ENCODE measurements at regions not wholly inside any gene's neighbourhood (a gene's known extent, or its start where the extent isn't known, plus 50 kb on each side); places are given as distances from the start of the nearest gene placed in this dataset.
A peak's percentile ranks its signal among the peaks of the same experiment; 100 is the strongest.

DNA sequence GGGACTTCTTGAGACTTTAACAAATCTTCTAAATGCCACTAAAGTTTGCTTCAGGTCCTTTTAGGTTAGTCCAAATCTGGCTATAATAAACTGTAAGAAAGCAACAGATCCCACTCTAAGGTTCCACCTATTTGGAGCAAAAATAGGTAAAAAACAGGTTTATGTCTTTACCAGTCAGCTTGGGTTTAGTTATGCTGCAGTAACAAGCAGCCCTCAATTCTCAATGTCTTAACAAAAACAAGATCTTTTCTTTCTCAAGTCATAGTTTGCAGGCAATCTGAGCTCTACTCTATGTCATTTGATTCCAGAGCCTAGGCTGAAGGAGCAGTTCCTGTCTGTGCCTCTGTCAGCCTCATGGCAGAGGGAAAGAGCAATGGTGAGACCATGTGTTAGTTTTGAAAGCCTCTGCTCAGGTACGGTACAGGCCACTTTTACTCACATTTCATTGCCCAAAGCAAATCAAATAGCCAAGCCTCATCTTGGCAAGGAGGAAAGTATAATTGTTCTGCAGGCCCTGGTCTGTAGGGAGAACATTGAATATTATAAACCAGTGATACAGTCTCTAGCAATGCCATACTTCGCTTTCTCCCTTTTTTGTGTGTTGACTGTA, 108.6 kb downstream of the CD83 start:
- H3K27ac ChIP-seq: no peak overlapping the region
- TF ChIP-seq, protein P1, sequence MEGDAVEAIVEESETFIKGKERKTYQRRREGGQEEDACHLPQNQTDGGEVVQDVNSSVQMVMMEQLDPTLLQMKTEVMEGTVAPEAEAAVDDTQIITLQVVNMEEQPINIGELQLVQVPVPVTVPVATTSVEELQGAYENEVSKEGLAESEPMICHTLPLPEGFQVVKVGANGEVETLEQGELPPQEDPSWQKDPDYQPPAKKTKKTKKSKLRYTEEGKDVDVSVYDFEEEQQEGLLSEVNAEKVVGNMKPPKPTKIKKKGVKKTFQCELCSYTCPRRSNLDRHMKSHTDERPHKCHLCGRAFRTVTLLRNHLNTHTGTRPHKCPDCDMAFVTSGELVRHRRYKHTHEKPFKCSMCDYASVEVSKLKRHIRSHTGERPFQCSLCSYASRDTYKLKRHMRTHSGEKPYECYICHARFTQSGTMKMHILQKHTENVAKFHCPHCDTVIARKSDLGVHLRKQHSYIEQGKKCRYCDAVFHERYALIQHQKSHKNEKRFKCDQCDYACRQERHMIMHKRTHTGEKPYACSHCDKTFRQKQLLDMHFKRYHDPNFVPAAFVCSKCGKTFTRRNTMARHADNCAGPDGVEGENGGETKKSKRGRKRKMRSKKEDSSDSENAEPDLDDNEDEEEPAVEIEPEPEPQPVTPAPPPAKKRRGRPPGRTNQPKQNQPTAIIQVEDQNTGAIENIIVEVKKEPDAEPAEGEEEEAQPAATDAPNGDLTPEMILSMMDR (IDR thresholded peaks at IDR 0.05): no peak
- no peak overlapping the region for H3K4me3 ChIP-seq
- no peak for DNase-seq (ENCODE audit: low spot score)

DNA sequence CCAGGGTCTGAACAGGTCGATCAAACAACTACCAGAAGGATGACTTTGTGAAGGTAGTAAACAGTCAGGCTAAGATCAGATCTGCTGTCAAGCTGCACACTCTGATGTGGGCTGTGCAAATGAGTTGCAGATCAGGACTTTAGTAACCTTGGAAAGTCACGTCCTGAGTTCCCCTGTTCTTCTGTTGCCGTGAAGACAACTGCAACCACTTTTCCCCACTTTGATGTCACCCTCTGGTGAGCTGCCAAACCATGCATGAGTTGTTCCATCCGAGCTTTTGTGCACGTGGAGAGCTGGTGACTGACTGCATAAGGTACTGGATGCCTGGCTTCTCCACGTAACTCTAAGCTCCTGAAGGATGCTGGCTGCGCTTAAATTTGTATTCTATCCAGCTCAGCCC, 111.0 kb downstream of the CD83 start:
- no peak for DNase-seq (ENCODE audit: low spot score)
- TF ChIP-seq, protein P1 (IDR thresholded peaks at IDR 0.05): no peak

DNA sequence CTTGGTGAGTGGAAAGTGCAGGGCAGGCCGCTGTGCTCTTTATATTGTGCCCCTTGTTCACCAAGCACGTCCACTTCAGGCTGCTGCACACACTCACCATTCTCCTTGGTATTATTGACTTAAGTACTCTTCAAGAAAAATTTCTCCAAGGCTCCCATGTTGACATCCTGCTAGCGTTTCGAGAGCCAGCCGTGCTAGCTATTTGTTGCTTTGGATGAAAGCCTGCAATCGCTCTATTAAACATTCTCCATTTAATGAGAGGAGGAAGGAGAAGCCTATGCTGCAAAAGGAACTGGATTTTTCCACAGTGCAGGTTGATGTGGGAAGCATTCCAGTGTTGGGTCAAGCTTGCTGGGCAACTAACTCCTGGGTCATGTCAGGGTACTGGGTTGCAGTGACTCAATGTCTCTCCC, 113.5 kb downstream of the CD83 start:
- H3K4me3 ChIP-seq: no peak overlapping the region
- no peak overlapping the region for H3K27ac ChIP-seq
- no peak for DNase-seq (ENCODE audit: low spot score)
- TF ChIP-seq, protein P1 (IDR thresholded peaks at IDR 0.05): no peak

More for the DNA sequence above, 111.0 kb downstream of the CD83 start:
- H3K4me3 ChIP-seq: no peak overlapping the region
- no peak overlapping the region for H3K27ac ChIP-seq

DNA sequence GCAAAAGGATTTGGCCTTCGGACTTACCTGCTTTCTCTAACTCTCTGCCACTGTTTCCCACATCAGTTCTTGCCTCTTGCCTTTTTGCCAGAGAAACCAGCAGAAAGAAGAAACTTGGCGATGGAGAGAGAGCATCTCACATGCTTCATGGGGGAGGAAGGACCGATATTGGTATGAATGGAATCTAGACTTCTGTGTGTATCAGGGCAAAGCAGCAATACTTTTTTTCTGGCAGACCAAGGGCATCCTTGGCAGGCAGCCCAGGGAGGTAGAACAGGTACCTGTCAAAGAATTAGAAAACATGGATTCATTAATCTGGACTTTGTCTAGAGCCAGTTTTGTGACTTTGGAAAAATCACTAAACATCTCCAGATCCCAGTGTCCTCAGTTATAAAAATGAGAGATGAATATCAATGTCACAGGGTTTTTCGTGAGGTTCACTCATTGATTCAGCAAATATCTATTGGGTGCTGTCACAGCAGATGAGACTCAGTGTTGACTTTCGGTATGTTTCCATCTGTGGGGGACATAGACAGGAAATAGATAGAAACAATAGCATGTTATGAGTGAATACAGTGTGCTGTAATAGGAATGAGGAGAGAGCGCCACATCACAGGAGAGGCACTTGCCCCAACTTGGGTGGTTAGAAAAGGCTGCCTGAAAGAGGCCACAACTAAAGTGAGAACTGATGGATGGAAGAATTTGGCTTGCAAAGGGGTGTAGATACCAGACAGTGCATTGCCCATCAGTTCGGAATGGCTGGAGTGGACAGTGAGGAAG, 114.1 kb downstream of the CD83 start:
- DNase-seq (ENCODE audit: low spot score): no peak
- TF ChIP-seq, protein P1 (IDR thresholded peaks at IDR 0.05): no peak
- Histone ChIP-seq H3K27ac (no peak overlapping the region), H3K4me3 (no peak overlapping the region)

DNA sequence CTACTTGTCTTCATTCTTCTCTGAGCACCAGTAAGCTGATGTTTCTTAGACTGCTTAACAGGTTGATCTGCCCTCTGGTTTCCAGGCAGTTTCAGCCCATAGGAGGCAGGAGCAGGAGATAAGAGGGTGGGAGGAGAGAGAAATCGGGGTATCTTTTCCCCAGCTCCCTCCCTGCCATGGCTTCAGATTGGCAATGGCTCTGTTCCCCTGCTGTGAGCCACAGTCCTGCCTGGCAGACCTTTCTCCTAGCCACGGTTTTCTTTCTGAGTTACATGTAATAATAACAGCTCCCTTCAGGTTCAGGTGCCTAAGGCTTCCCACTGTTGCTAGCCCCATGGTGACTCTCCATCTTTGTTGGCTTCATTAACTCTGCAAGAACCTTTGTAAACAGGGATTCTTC, 115.3 kb downstream of the CD83 start:
- TF ChIP-seq, protein P1 (IDR thresholded peaks at IDR 0.05): no peak
- Histone ChIP-seq H3K4me3 (no peak overlapping the region), H3K27ac (no peak overlapping the region)
- DNase-seq (ENCODE audit: low spot score): no peak

DNA sequence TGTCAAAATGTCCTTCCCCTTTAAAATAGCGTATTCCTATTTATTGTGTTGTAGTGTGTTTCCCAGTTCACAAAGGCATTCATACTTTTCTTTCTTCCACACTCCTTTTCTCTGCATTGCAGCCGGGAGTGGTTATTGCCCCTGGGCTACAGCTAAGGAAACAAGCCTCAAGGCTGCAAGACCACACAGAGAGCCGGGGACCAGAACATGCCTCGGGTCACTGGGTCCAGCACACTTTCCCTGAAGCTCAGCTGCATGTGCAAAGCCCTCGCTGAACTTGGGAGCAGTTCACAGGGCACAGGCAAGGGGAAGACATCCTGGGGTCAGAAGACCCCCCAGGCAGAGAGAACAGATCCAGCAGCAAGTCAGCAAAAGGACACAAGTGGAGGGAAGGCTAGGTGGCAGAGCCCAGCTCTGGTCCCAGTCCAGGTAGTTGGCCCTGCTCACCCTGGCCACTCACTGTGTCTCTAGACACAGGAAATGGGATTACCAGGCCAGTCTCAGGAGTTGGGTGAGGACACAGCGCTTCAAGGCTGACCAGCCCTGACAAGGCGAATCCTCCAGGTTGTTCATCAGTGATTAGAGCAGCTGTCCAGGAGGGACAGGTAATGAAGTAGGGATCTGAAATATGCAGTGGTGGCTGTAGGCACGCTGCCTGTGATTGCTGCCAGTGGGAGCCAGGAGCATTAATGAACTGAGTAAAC, 118.2 kb downstream of the CD83 start:
- H3K27ac ChIP-seq: no peak overlapping the region
- DNase-seq (ENCODE audit: low spot score): peak; percentile 49
- TF ChIP-seq, protein P1 (IDR thresholded peaks at IDR 0.05): no peak

More for the DNA sequence above, 118.2 kb downstream of the CD83 start:
- H3K4me3 ChIP-seq: no peak overlapping the region

Measured in coronary artery (tissue), 2 donors.